Mucosa of rectum (tissue), 2 donors: ENCODE measurements at regions not wholly inside any gene's neighbourhood (a gene's known extent, or its start where the extent isn't known, plus 50 kb on each side); places are given as distances from the start of the nearest gene placed in this dataset.

ENCODE experiments used
- H3K27ac ChIP-seq, 2 donors: one replicate each; pipeline ENCODE4 v1.7.0; 2013; ENCODE audit warnings: inconsistent platforms in 2 of 2, low read depth in 2 of 2, low read length in 2 of 2
- H3K27me3 ChIP-seq, 2 donors: one replicate each; pipeline ENCODE4 v1.7.0; 2013; ENCODE audit warnings: low read length in 2 of 2; ENCODE audit not compliant: control insufficient read depth in 2 of 2, insufficient read depth in 2 of 2
- H3K36me3 ChIP-seq, 2 donors: one replicate each; pipeline ENCODE4 v1.7.0; 2013; ENCODE audit warnings: low read length in 2 of 2; ENCODE audit not compliant: control insufficient read depth in 2 of 2, insufficient read depth in 2 of 2
- H3K4me1 ChIP-seq, 2 donors: one replicate each; pipeline ENCODE4 v1.7.0; 2013; ENCODE audit warnings: low read length in 2 of 2, mild to moderate bottlenecking in 1 of 2; ENCODE audit not compliant: control insufficient read depth in 2 of 2, insufficient read depth in 2 of 2
- H3K4me3 ChIP-seq, 2 donors: one replicate each; pipeline ENCODE4 v1.7.0; 2013; ENCODE audit warnings: low read length in 2 of 2
- H3K9ac ChIP-seq, 2 donors: one replicate each; pipeline ENCODE4 v1.7.0; 2013; ENCODE audit warnings: low read length in 2 of 2, low read depth in 1 of 2, mild to moderate bottlenecking in 1 of 2
- H3K9me3 ChIP-seq, 2 donors: one replicate each; pipeline ENCODE4 v1.7.0; 2013; ENCODE audit warnings: low read length in 2 of 2; ENCODE audit not compliant: control insufficient read depth in 2 of 2
- donor health status: healthy.
- donor health status: Normal muscosa, but diverticular disease.

DNA sequence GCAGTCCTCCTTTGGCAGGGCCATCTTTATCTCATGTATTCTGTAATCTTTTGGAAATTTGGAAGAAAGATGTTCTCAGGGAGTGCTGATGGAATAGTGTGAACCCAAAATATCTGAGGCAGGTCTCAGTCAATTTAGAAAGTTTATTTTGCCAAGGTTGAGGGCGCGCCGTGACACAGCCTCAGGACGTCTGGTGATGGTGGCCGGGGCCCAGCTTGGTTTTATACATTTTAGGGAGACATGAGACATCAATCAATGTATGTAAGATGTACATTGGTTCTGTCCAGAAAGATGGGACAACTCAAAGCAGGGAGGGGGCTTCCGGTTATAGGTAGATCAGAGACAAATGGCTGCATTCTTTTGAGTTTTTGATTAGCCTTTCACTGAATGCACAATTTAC lies 89.8 kb downstream of the ERMARD start:
- no peak overlapping the region for H3K4me3 ChIP-seq
- H3K9ac ChIP-seq, result no peak overlapping the region
- H3K36me3 ChIP-seq, result no peaks in the 10 kb centered on the region
- H3K27ac ChIP-seq, result no peak overlapping the region
- H3K4me1 ChIP-seq, result no peaks in the 10 kb centered on the region
- peaks cover 0 to 10% of the 10 kb centered on the region in 2 donors for H3K27me3 ChIP-seq
- no peaks in the 10 kb centered on the region for H3K9me3 ChIP-seq

DNA sequence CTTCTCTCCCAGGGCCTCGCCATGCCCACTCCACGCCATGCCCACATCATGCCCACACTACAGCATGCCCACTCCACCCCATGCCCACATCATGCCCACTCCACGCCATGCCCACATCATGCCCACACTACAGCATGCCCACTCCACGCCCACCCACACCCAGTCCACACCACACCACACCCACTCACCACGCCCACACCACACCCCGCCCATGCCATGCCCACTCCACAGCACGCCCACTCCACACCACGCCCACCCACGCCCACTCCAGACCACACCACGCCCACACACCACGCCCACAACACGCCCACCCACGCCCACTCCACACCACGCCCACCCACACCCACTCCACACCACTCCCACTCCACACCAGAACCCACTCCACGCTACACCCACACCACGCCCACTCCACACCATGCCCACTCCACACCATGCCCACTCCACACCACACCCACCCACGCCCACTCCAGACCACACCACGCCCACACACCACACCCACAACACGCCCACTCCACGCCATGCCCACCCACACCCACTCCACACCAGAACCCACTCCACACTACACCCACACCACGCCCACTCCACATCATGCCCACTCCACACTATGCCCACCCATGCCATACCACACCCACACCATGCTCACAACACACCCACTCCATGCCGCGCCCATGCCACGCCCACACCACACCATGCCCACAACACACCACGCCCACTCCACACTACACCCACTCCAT lies 88.6 kb downstream of the ERMARD start:
- Histone ChIP-seq H3K4me1 (no peaks in the 10 kb centered on the region), H3K4me3 (no peak overlapping the region)

DNA sequence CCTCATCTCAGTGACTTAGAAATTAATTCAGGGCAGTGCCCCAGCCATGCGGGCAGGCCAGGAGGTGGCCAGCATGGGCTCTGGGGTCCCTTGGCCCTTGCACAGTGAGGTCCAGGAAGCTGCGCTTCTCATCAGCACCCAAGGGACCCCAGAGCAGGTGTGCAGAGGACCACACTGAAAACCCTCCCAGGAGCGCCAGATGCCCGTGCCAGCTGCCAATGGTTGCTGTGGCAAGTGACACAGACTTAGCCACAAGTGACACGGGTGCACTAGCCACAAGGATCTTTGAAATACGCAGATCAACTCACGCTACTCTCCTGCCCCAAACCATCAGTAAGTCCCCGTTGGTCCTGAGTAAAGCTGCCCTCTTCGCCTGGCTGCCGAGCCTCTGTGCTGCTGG lies 88.1 kb downstream of the ERMARD start:
- no peaks in the 10 kb centered on the region for H3K9me3 ChIP-seq
- no peak overlapping the region for H3K9ac ChIP-seq
- no peak overlapping the region for H3K27ac ChIP-seq
- H3K36me3 ChIP-seq, result no peaks in the 10 kb centered on the region
- no peak overlapping the region for H3K4me3 ChIP-seq
- no peaks in the 10 kb centered on the region for H3K4me1 ChIP-seq
- H3K27me3 ChIP-seq, result peaks cover 0 to 8% of the 10 kb centered on the region in 2 donors

More for the DNA sequence above, 88.6 kb downstream of the ERMARD start:
- no peak overlapping the region for H3K27ac ChIP-seq
- H3K9me3 ChIP-seq, result no peaks in the 10 kb centered on the region
- H3K36me3 ChIP-seq, result no peaks in the 10 kb centered on the region
- H3K9ac ChIP-seq, result no peak overlapping the region
- peaks cover 0 to 10% of the 10 kb centered on the region in 2 donors for H3K27me3 ChIP-seq

DNA sequence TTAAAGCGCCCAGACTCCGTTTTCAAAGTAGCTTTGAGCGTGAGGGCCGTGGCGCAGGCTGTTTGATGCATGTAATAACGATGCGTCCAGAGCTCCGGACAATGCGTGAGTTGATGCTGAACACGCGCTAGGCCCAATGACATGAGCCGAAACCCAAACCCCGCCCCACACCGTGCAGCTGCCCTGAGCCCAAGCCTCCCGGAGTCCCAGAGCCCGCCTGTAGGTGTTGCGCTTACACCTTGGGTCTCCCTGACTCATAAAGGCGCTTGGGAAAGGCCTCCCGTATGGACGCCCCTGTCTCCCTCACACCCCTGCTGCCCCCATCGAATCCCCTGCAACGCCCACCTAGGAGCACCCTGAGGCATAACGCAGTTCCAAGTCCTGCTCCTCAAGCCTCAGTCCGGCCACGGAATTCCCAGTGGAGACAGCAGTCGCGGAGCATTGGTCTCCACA lies 87.6 kb downstream of the ERMARD start:
- Histone ChIP-seq H3K9ac (no peak overlapping the region), H3K4me3 (no peak overlapping the region), H3K27ac (no peak overlapping the region), H3K9me3 (no peaks in the 10 kb centered on the region), H3K36me3 (no peaks in the 10 kb centered on the region), H3K27me3 (peaks cover 0 to 8% of the 10 kb centered on the region in 2 donors), H3K4me1 (no peaks in the 10 kb centered on the region)

DNA sequence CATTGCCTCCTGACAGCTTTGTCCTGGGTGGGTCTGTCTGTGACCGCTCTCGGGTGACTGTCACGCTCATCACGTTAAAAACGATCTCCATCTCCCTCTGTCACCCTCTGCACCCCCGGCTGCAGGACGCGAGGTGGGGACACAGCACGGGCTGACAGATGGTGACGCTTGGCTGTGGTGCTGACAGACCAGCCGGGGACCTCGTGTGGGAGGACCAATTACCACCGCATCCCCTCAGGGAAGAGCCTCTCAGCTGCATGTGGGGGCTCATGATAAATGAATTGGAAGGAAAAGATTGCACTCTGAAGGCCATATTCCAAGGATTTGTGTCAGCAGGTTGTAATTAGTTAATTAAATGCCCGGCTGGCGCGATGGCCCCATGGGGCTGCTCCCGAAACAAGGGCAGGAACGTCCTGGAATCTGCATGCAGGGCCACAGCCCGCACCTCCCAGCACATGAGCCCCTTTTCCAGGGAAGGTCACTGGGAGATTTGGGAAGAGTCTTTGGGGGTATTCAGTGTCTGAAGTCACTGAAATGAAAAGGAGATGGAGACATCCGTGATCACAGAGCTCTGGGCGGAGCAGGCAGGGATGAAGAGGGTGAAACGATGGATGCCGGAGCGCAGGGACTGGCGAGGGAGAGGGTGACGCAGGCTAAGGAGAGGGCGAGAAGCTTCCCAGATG lies 87.1 kb downstream of the ERMARD start:
- H3K27me3 ChIP-seq, result peaks cover 0 to 5% of the 10 kb centered on the region in 2 donors

DNA sequence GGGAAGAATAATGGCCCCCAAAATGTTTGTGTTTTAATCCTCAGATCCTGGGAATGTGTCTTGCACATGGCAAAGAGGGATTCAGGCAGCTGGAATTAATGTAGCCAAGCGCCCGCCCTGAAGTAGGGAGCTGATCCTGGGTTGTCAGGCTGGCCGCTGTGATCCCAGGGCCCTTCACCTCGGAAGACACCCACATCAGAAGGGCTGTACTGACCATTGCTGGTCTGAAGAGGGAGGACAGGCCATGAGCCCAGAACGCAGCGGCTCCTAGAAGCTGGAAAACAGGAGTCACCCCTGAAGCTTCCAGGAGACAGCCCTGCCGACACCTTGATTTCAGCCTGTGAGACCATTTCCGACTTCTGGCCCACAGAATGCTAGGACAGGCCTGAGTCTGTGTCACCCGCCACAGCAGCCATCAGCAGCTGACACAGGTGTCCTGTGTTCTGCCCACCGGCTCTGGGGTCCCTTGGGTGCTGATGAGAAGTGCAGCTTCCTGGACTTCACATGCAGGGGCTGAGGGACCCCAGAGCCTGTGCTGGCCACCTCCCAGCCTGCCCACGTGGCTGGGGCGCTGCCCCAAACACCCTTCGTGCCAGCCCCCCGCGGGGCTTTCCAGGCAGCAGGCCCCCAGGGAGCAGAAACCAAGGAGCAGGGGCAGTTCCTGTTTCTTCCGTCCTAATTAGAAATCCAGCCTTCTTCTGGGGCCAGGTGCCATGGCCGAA lies 86.3 kb downstream of the ERMARD start:
- H3K4me1 ChIP-seq, result no peaks in the 10 kb centered on the region
- H3K4me3 ChIP-seq, result no peak overlapping the region
- H3K36me3 ChIP-seq, result no peaks in the 10 kb centered on the region
- H3K27me3 ChIP-seq, result no peaks in the 10 kb centered on the region
- no peaks in the 10 kb centered on the region for H3K9me3 ChIP-seq
- H3K9ac ChIP-seq, result no peak overlapping the region
- H3K27ac ChIP-seq, result no peak overlapping the region

More for the DNA sequence above, 87.1 kb downstream of the ERMARD start:
- Histone ChIP-seq H3K36me3 (no peaks in the 10 kb centered on the region), H3K27ac (no peak overlapping the region), H3K9ac (no peak overlapping the region), H3K4me1 (no peaks in the 10 kb centered on the region), H3K9me3 (no peaks in the 10 kb centered on the region), H3K4me3 (no peak overlapping the region)

DNA sequence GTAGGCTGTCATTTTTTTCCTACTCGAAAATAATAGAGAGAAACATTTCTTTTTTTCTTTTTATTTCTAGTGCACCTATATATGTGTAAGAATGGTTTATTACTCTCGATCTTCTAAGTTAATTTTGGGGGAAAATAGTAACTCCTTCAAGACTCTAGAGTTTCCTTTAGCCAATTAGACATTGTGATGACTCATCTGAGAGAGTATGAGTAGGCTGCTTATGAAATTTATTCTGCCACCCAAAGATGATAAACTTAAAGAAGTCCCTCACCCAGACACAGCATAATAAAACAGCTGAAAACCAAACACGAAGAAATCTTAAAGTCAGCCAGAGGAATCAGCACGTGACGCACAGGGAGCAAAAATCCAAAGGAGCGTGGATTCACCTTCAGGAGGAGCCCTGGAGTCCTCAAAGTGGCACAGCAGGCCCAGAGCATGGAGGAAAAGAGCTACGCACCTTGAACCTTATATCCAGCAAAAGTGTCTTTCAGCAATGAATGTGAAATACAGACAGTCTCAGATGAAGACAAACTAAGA lies 81.9 kb downstream of the ERMARD start:
- Histone ChIP-seq H3K9ac (no peak overlapping the region), H3K4me1 (peaks cover 4 to 5% of the 10 kb centered on the region in 2 donors), H3K9me3 (no peaks in the 10 kb centered on the region)

DNA sequence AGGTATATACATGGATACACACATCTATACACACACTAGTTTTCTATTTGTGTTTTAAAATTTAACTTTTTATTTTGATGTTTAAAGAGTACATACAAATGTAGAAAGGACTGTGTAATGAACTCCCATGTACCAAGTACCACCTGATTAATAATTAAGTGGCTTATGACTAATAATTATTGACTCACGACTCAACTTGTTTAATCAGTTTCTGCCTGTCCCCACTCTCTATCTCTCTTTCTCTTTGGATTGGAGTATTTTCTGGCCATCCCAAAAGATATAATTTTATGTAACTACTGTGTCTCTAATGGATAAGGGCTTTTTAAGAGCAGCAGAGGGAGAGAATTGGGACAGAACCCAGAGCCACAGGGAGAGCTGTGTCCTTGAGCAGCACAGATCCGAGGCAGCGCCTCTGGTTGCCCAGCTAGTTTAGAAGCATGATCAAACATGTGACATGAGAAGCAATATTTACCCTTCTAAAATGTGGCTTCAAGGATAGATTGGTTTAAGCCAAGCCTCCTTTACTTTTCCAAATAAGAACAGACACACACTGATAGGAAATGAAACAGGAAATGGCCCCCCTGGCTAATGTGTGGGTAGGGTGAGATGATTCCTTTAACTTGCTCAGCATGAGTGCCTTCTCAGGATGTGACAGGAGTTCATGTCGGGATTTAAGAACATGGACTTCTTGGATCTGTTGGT lies 81.0 kb downstream of the ERMARD start:
- H3K4me3 ChIP-seq, result no peak overlapping the region
- H3K9ac ChIP-seq, result no peak overlapping the region

More for the DNA sequence above, 81.9 kb downstream of the ERMARD start:
- H3K36me3 ChIP-seq, result no peaks in the 10 kb centered on the region
- H3K27me3 ChIP-seq, result no peaks in the 10 kb centered on the region
- no peak overlapping the region for H3K4me3 ChIP-seq
- no peak overlapping the region for H3K27ac ChIP-seq

DNA sequence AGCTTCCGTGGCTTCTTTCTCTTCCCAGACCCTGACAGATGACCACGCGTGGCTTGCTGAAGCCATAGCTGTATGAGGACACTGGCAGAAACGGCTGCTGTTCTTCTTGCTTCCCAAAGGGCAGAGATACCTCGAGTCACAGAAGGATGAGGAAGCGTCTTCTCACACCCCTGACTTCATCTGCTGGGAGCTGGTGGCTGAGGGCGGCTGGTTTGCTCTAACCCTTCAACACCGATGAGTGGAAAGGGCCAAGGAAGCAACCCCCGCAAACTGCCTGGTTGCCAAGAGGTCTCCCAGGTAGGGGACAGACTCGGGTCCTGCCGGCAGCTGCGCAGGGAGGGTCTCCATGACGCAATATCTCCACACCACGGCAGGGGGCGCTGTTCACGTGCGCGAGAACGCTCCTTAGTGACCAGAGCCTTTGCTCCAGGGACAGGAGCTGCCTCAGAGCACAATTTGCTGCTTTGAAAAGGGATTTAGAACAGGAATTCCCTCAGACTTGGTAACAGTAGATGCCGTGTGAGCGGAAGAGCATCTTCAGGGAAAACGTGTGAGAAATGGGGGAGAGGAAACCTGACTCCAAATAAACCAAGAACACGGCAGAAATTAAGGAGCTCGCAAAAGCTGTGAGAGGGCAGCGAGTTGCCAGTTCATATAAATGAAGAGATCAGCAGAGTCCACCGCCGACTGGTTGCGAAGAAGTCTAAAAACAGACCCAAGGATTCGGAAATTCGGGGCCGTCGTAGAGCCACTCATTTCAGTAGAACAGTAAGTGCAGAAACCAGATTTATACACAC lies 80.2 kb downstream of the ERMARD start:
- Histone ChIP-seq H3K36me3 (no peaks in the 10 kb centered on the region), H3K4me1 (peaks cover 4 to 5% of the 10 kb centered on the region in 2 donors), H3K27me3 (no peaks in the 10 kb centered on the region), H3K9me3 (no peaks in the 10 kb centered on the region), H3K4me3 (no peak overlapping the region), H3K27ac (peak overlapping the region in 1 of 2 donors; percentile 16), H3K9ac (peak overlapping the region in 1 of 2 donors; percentile 26)

More for the DNA sequence above, 81.0 kb downstream of the ERMARD start:
- Histone ChIP-seq H3K27me3 (no peaks in the 10 kb centered on the region), H3K9me3 (no peaks in the 10 kb centered on the region), H3K36me3 (no peaks in the 10 kb centered on the region), H3K27ac (peak overlapping the region in 1 of 2 donors; percentile 16), H3K4me1 (peaks cover 4 to 5% of the 10 kb centered on the region in 2 donors)
